NCI-H2171 treated with DMSO at 0.1 percent for 48 hours (cell line): ENCODE measurements at regions not wholly inside any gene's neighbourhood (a gene's known extent, or its start where the extent isn't known, plus 50 kb on each side); places are given as distances from the start of the nearest gene placed in this dataset.

Experiments
- DNase-seq: peaks from one replicate; lab custom pipeline; 2025; lab: John Stamatoyannopoulos, UW

- no peak for DNase-seq
Observed at GRCh38 chr13:68481130-68481529, 1251.0 kb upstream of the PCDH9 start.

DNA sequence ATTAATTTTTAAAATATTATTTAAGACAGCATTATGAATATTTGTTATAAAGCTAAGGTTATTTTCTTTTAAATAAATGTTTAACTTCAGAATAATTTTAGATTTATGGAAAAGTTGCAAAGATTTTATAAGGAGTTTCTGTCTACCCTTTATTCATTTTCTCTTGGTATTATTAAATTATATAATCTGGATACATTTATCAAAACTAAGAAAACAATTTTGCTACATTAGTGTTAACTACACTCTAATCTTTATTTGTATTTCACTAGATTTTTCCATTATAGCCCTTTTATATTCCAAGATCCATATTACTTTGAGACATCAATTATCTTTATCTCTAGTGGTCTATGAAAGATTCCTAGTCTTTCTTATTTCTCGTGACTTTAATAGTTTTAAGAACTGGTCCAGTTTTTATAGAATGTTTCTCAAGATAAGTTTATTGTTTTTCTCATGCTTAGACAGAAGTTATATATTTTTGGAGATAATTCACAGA is 1243.7 kb upstream of the PCDH9 start:
- no peak for DNase-seq

- no peak for DNase-seq
Observed at GRCh38 chr13:68467160-68467559, 1237.0 kb upstream of the PCDH9 start.

DNA sequence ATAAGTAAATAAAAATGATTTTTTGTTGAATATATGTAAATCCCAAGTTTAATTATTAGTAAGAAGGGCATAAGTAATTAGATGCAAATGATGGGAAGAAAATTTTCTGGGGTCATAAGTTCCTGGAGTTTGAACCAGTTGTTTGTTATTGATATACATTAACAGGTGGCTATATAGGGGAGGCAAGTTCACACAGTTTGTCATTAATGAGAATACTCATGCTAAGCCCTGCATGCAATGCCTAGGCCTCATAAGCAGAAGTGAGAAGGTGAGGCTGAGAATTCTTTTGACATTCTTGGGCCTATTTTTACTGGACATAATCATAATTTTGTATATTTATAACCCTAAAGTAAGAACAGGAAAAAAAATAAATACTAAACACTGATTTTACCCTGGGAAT is 1210.7 kb upstream of the PCDH9 start:
- DNase-seq = no peak

- DNase-seq = no peak
Observed at GRCh38 chr13:68439817-68440216, 1209.7 kb upstream of the PCDH9 start.

DNA sequence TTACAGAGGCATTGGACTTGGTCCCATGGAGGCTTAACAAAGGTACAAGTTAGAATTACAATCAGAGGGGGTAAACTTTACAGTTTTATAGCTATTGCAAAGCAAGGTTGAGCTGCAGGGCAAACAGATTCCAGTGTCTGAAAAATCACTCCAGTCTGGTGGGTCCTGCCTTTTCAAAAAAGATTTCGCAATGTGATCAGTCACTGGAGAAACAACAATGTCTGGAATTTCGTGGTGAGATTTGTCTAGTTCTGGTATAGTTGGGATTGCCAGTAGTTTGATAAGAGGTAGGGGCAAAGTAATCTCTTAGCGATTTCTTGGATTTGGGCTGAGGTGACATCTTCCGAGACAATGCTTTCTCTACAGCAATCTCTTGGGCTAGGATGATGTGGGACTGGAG is 1198.2 kb upstream of the PCDH9 start:
- DNase-seq = no peak

DNA sequence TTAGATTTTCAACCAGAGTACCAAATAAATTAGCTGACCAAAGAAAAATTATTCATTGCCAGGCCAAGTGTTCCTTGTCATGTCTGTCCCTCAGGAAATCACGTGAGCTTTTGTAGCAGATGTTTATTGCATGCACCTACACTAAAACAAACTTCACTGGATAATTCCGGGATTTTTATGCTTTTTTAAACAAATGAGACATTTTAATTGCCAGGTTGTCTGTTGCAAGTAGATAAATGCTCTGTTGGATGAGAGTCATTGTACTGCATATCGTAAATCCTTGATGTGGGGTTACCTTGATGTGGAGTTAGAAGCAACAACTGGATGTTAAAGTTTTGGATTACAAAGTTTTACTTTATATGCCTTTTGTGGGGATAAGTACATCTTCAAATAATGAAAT is 1187.7 kb upstream of the PCDH9 start:
- no peak for DNase-seq

DNA sequence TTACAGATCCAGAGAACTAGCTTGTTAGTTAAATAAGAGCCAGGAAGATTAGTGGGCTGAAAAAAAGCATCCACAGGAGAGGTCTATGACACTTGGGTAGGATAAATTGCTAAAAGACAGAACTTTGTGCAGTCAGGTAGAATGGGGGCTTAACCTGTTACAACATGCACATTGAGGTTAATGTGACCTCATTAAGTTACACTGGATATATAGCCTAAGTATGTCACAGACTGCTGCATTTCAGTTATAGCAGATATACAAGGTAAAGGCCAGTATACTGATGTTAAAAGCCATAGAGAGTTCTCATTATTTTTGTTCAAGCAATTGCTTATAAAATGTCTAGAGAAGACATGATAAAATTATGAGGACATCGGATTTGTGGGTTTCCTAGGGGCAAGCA is 1179.9 kb upstream of the PCDH9 start:
- no peak for DNase-seq

- DNase-seq = no peak
Observed at GRCh38 chr13:68390987-68391386, 1160.9 kb upstream of the PCDH9 start.

DNA sequence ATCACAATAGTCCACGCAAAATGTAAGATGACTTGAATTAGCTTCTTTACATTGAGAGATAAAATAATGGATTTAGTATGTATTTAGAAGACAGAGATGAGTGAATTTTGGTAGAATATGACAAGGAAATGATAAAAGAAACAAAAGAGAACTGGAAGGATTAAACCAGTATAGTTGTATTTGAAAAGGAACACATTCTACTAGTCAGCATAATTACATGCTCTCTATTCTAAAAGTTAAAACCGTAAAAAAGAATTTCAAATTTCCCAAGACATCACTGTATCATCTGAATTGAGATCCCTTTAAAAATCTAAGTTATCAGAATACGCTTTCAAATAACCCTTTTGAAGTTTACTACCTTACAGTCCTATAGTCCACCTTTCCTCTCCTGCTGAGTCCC is 1156.7 kb upstream of the PCDH9 start:
- no peak for DNase-seq

GRCh38 chr13:68380041-68380973 is 1150.2 kb upstream of the PCDH9 start:
- DNase-seq = no peak

- DNase-seq = no peak
Observed at GRCh38 chr13:68378294-68378693, 1148.2 kb upstream of the PCDH9 start.

DNA sequence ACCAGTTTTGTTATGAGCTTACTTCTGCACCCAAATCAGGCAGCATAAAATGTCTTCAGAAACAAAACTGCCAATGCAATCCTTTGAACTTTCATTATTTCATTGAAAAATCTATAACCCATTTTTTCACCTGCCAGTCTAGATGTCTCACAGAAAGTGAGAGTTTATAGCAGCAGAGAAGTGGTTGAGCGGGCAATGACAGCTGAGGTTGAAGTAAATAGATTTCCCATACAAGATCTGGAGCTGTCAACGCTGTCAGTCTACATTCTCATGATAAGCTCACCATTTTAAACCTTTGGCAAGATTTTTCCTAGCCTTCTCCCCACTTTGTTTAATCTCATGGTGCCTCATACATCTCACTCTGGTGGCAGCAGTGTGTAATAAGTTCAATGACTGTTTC is 1144.9 kb upstream of the PCDH9 start:
- DNase-seq = no peak

DNA sequence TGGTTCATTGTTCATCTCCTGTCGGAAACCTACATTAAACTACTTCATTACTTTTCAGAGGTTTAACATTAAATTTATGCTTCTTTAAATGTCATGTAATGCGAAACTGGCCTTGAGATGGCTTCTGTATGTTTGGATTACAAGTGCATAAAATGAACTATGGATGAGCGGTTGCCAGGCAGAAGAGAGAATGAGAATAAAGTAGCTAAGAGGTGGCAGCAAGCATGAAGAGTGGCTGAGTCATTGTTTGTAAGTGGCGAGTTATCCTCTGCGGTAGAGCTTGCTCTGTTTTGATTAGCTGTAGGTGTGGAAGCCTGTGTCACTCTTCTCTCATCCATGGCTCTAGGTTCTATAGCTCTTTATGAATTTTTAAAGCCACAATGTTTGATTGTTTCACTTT is 1139.6 kb upstream of the PCDH9 start:
- DNase-seq = no peak

DNA sequence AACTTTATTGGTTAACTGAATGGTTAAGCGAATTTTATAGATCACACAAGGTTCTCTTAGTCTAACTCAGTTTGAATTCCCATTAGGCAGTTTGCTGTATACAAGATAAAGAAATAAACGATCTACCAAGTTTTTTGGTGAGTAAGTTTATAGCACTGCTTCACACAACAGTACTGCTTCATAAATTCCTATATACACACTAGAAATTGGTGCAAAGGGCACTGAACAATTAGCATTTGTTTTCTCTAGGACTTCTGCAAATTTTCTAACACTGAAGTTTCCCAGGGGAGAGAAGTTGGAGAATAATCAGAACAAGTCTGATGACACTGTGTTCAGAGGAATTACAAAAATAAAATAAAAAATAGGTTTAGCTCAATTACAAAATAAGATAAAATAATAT is 1138.8 kb upstream of the PCDH9 start:
- no peak for DNase-seq

- no peak for DNase-seq
Observed at GRCh38 chr13:68359105-68359504, 1129.0 kb upstream of the PCDH9 start.

DNA sequence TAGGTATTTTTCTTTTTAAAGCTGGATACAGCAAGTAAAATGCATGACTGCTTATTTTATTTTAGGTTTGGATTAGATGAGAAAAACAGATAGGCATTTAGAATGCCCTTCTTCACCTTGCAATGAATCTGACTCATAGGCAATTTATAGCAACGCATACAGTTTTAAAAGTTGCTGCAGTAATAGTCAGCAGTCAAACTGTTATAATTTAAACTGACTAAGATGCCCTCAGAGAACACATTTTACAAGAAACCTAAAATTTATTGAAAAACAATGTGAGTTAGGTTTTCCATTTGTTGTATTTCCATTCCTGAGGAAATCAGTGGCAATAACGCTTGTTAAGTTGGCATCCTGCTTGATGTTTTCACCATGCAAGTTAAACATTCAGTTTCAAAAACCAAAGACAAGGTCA is 1128.2 kb upstream of the PCDH9 start:
- DNase-seq = no peak

GRCh38 chr13:68350554-68350953 is 1120.4 kb upstream of the PCDH9 start:
- no peak for DNase-seq

GRCh38 chr13:68347220-68347619 is 1117.1 kb upstream of the PCDH9 start:
- no peak for DNase-seq

DNA sequence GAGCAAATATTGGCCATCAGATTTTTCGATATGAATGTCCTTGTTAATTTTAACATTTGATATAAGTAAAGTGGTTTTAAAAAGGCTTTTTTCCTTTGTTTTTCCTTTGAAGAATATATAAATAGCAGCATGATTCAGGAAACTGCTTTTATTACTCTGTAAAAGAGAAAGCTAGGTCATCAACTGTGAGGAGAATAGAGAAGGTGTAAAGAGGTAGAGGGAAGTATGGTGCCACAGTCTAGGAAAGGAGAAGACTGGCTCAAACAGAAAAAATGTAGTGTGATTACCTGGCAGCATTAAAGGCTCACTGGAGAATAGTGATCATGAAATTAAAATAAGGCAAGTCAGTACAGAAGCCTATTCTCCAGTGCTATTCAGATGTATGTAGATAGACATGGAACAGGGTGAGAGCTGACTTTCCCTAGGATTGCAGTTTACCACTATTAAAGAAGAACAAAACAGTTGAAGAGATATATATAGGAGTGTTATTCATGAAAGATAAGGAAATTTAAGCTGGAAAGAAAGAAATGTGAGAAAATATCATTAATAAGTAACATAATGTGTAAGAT is 1115.9 kb upstream of the PCDH9 start:
- DNase-seq = no peak

- DNase-seq = no peak
Observed at GRCh38 chr13:68323124-68323523, 1093.0 kb upstream of the PCDH9 start.

- DNase-seq = no peak
Observed at GRCh38 chr13:68319384-68319783, 1089.2 kb upstream of the PCDH9 start.

- peak; percentile 21 for DNase-seq
Observed at GRCh38 chr13:68304286-68304893, 1074.3 kb upstream of the PCDH9 start.
